GM12874 (cell line): ENCODE measurements at regions not wholly inside any gene's neighbourhood (a gene's known extent, or its start where the extent isn't known, plus 50 kb on each side); places are given as distances from the start of the nearest gene placed in this dataset.

Experiments used
- TF ChIP-seq, protein P1 (sequence below): IDR thresholded peaks from 2 replicates; pipeline ENCODE4 v1.5.1; 2011; ENCODE audit warnings: low read depth, mild to moderate bottlenecking, control low read depth, low read length, moderate library complexity; ENCODE audit not compliant: insufficient read depth

- TF ChIP-seq, protein P1, sequence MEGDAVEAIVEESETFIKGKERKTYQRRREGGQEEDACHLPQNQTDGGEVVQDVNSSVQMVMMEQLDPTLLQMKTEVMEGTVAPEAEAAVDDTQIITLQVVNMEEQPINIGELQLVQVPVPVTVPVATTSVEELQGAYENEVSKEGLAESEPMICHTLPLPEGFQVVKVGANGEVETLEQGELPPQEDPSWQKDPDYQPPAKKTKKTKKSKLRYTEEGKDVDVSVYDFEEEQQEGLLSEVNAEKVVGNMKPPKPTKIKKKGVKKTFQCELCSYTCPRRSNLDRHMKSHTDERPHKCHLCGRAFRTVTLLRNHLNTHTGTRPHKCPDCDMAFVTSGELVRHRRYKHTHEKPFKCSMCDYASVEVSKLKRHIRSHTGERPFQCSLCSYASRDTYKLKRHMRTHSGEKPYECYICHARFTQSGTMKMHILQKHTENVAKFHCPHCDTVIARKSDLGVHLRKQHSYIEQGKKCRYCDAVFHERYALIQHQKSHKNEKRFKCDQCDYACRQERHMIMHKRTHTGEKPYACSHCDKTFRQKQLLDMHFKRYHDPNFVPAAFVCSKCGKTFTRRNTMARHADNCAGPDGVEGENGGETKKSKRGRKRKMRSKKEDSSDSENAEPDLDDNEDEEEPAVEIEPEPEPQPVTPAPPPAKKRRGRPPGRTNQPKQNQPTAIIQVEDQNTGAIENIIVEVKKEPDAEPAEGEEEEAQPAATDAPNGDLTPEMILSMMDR: no peak
Observed at GRCh38 chr12:58601529-58601928, 318.8 kb downstream of the LRIG3 start.

- TF ChIP-seq, protein P1: no peak
Observed at GRCh38 chr12:58602179-58602578, 318.1 kb downstream of the LRIG3 start.

DNA sequence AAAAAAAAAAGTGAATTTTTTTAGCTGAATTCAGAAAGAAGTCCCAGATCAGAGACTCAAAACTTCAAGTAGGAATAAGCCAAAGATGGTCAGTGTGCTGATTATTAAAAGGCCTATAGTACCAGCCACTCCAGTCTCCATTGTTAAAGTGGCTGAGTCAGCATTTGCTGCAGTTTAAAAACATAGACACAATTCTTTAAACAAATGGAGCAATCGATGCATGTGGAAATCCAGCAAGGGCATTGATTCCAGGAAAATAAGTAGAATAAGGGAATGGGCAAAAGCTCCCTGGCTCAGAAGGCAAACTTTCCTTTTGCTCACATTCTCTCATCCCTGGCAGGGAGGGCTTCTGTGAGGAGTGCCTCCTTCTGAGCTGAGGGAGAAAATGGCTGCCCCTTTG lies 317.6 kb downstream of the LRIG3 start:
- TF ChIP-seq, protein P1: no peak

GRCh38 chr12:58607805-58608204 lies 312.5 kb downstream of the LRIG3 start:
- TF ChIP-seq, protein P1: no peak

DNA sequence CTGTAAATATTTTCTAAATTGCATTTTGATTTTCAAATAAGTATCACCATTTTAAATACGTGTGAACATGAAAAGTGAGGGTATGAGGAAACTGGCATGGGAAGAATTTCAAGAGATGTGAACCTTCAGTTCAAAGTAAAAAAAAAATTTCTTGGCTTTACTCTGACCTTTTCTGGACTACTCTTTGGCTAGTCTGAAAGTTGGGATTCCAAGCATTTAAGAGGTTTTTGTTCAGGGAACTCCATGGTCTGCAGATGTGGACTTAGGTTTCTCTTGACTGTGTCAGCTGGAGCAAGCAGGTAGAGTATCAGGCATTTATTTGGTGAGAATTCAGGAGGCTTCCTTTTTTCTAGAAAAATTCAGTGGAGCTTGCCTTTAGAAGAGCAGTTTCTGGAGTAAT lies 311.6 kb downstream of the LRIG3 start:
- TF ChIP-seq, protein P1: no peak

- TF ChIP-seq, protein P1: no peak
Observed at GRCh38 chr12:58615047-58615446, 305.3 kb downstream of the LRIG3 start.

DNA sequence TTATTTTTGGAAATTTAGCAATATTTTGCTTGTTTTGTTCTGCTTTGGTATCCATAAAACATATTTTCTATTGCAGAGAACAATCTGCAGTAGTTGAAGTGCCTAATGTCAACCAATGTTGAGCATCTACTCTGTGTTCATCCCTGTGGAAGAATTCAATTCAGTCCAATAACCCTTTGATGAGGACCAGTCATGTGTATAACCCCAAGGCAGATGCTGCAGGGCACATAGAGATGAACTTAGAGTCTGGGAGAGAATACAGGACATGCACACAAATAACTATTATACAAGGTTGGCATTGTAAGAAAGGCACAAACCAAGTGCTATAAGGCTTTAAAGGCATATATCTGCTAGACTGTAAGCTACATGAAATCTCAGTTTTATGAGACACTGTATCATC lies 304.7 kb downstream of the LRIG3 start:
- TF ChIP-seq, protein P1: no peak

DNA sequence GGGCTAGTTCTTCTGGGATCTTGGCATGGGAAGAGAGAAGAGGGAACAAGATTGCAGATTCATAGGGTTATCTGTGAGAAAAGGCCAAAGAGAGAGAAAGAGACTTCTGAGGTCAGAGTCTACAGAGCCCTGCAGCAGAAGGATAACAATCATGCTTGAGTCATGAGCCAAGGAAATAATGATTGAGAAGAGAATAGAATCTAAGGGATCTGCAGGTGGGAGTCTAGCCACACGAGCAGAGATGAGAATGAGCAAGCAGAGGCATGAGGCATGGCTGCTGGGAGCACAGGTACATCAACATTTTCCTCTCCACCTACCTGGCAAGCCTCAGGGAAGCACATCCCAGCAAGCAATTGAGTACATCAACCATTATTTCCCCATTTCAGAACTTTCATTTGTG lies 303.7 kb downstream of the LRIG3 start:
- TF ChIP-seq, protein P1: no peak
